Neural cell (in vitro differentiated cells): ENCODE measurements at regions not wholly inside any gene's neighbourhood (a gene's known extent, or its start where the extent isn't known, plus 50 kb on each side); places are given as distances from the start of the nearest gene placed in this dataset.

Experiments used
- H2AFZ ChIP-seq: fragments of 200-600, 300-800 bp; sonication (generic), shearing (Covaris generic); 2 replicates; pipeline ENCODE4 v1.6.0; 2014; ENCODE audit warnings: low read depth, mild to moderate bottlenecking, antibody characterized with exemption, low read length, moderate library complexity
- H3F3A ChIP-seq: fragments of 200-600 bp; shearing (Covaris generic); 2 replicates; pipeline ENCODE4 v1.6.1; 2016; ENCODE audit warnings: mild to moderate bottlenecking, moderate library complexity, mixed read lengths, antibody characterized with exemption, low read length; ENCODE audit not compliant: insufficient read depth, poor library complexity, severe bottlenecking
- H3K27ac ChIP-seq: fragments of 200-600, 300-800 bp; sonication (generic), shearing (Covaris generic); 2 replicates; pipeline ENCODE4 v1.5.1; 2014; ENCODE audit warnings: mild to moderate bottlenecking, low read length, moderate library complexity
- H3K27me3 ChIP-seq: fragments of 300-800, 200-600 bp; sonication (generic), shearing (Covaris generic); 2 replicates; pipeline ENCODE4 v1.6.0; 2014; ENCODE audit warnings: mild to moderate bottlenecking, low read depth, low read length, moderate library complexity; ENCODE audit not compliant: insufficient read depth
- H3K36me3 ChIP-seq: fragments of 300-800, 200-600 bp; sonication (generic), shearing (Covaris generic); 2 replicates; pipeline ENCODE4 v1.5.1; 2014; ENCODE audit warnings: mild to moderate bottlenecking, antibody characterized with exemption, low read length, moderate library complexity; ENCODE audit not compliant: insufficient read depth
- H3K4me2 ChIP-seq: fragments of 300-800, 200-600 bp; sonication (generic), shearing (Covaris generic); 2 replicates; pipeline ENCODE4 v1.6.0; 2014; ENCODE audit warnings: mild to moderate bottlenecking, low read length
- H3K4me3 ChIP-seq: fragments of 300-800, 200-600 bp; sonication (generic), shearing (Covaris generic); 2 replicates; pipeline ENCODE4 v1.5.1; 2014; ENCODE audit warnings: mild to moderate bottlenecking, low read length, moderate library complexity
- H3K79me2 ChIP-seq: fragments of 200-600 bp; shearing (Covaris generic); replicated peaks from 2 replicates; pipeline ENCODE4 v1.6.0; 2014; ENCODE audit warnings: mild to moderate bottlenecking, low read length, moderate library complexity; ENCODE audit not compliant: insufficient read depth
- H3K9ac ChIP-seq: fragments of 300-800, 200-600 bp; sonication (generic), shearing (Covaris generic); 2 replicates; pipeline ENCODE4 v1.6.1; 2016; ENCODE audit warnings: mild to moderate bottlenecking, low read length, mixed read lengths
- H3K9me2 ChIP-seq: fragments of 200-600 bp; shearing (Covaris generic); 2 replicates; pipeline ENCODE4 v1.6.1; 2016; ENCODE audit warnings: mild to moderate bottlenecking, low read length, mixed read lengths; ENCODE audit not compliant: insufficient read depth
- H3K9me3 ChIP-seq: fragments of 200-600, 300-800 bp; sonication (generic), shearing (Covaris generic); 2 replicates; pipeline ENCODE4 v1.6.1; 2016; ENCODE audit warnings: mild to moderate bottlenecking, mixed run types, low read length, moderate library complexity, mixed read lengths
- H4K20me1 ChIP-seq: fragments of 200-600 bp; shearing (Covaris generic); 2 replicates; pipeline ENCODE4 v1.6.1; 2016; ENCODE audit warnings: mild to moderate bottlenecking, mixed run types; ENCODE audit not compliant: insufficient read depth
- EP300 ChIP-seq: fragments of 450-650 bp; conservative IDR thresholded peaks from 2 replicates; pipeline ENCODE4 v1.6.1; 2014; ENCODE audit warnings: antibody characterized with exemption, mild to moderate bottlenecking, moderate library complexity; ENCODE audit not compliant: poor library complexity, severe bottlenecking
- EZH2 ChIP-seq: fragments of 200-600, 300-800 bp; shearing (Covaris generic), sonication (generic); IDR thresholded peaks from 2 replicates; pipeline ENCODE4 v1.6.1; 2014; ENCODE audit warnings: antibody characterized with exemption, low read length, borderline replicate concordance, mild to moderate bottlenecking; ENCODE audit not compliant: insufficient read depth, poor library complexity, severe bottlenecking
- MXI1 ChIP-seq: fragments of 450-650 bp; conservative IDR thresholded peaks from 2 replicates; pipeline ENCODE4 v1.6.1; 2014; ENCODE audit warnings: antibody characterized with exemption, mild to moderate bottlenecking; ENCODE audit not compliant: poor library complexity, severe bottlenecking
- POLR2AphosphoS5 ChIP-seq: IDR thresholded peaks from 2 replicates; pipeline ENCODE4 v1.6.1; 2012
- RAD21 ChIP-seq: fragments of 450-650 bp; conservative IDR thresholded peaks from 2 replicates; pipeline ENCODE4 v1.6.1; 2014; ENCODE audit warnings: antibody characterized with exemption, mild to moderate bottlenecking, moderate library complexity
- REST ChIP-seq: IDR thresholded peaks from 2 replicates; pipeline ENCODE4 v1.6.1; 2012; ENCODE audit warnings: borderline replicate concordance
- SMC3 ChIP-seq: fragments of 450-650 bp; conservative IDR thresholded peaks from 2 replicates; pipeline ENCODE4 v1.6.1; 2014; ENCODE audit warnings: antibody characterized with exemption, mild to moderate bottlenecking, moderate library complexity; ENCODE audit not compliant: poor library complexity
- TAF1 ChIP-seq: IDR thresholded peaks from 2 replicates; pipeline ENCODE4 v1.6.1; 2012; ENCODE audit warnings: low read depth
- TF ChIP-seq, protein P1 (sequence below): fragments of 450-650 bp; IDR thresholded peaks from 2 replicates; pipeline ENCODE4 v1.5.1; 2014; ENCODE audit warnings: antibody characterized with exemption, mild to moderate bottlenecking, moderate library complexity; ENCODE audit not compliant: poor library complexity, severe bottlenecking

GRCh38 chr12:84702001-84702400, 210.6 kb downstream of the SLC6A15 start:
- Histone ChIP-seq H2AFZ (no peak overlapping the region), H3K4me2 (no peak overlapping the region), H3K27me3 (no peaks in the 10 kb centered on the region), H3K9ac (no peak overlapping the region), H3K36me3 (no peaks in the 10 kb centered on the region), H4K20me1 (no peaks in the 10 kb centered on the region), H3K9me2 (no peaks in the 10 kb centered on the region), H3K4me3 (no peak overlapping the region), H3F3A (no peaks in the 10 kb centered on the region), H3K27ac (no peak overlapping the region), H3K9me3 (no peaks in the 10 kb centered on the region), H3K79me2 (no peaks in the 10 kb centered on the region)
- TF ChIP-seq EP300 (no peak), SMC3 (no peak), RAD21 (no peak), REST (no peak), TAF1 (no peak), MXI1 (no peak), EZH2 (no peak), POLR2AphosphoS5 (no peak)
- TF ChIP-seq, protein P1, sequence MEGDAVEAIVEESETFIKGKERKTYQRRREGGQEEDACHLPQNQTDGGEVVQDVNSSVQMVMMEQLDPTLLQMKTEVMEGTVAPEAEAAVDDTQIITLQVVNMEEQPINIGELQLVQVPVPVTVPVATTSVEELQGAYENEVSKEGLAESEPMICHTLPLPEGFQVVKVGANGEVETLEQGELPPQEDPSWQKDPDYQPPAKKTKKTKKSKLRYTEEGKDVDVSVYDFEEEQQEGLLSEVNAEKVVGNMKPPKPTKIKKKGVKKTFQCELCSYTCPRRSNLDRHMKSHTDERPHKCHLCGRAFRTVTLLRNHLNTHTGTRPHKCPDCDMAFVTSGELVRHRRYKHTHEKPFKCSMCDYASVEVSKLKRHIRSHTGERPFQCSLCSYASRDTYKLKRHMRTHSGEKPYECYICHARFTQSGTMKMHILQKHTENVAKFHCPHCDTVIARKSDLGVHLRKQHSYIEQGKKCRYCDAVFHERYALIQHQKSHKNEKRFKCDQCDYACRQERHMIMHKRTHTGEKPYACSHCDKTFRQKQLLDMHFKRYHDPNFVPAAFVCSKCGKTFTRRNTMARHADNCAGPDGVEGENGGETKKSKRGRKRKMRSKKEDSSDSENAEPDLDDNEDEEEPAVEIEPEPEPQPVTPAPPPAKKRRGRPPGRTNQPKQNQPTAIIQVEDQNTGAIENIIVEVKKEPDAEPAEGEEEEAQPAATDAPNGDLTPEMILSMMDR, result no peak

- no peak overlapping the region for H3K4me3 ChIP-seq
- no peaks in the 10 kb centered on the region for H3K79me2 ChIP-seq
- H4K20me1 ChIP-seq, result no peaks in the 10 kb centered on the region
- no peaks in the 10 kb centered on the region for H3F3A ChIP-seq
- H2AFZ ChIP-seq, result no peak overlapping the region
- no peaks in the 10 kb centered on the region for H3K27me3 ChIP-seq
- TF ChIP-seq POLR2AphosphoS5 (no peak), REST (no peak), SMC3 (no peak), RAD21 (no peak), MXI1 (no peak), EP300 (no peak), TAF1 (no peak), EZH2 (no peak)
- TF ChIP-seq, protein P1, result no peak
- H3K36me3 ChIP-seq, result no peaks in the 10 kb centered on the region
- no peaks in the 10 kb centered on the region for H3K9me3 ChIP-seq
- no peak overlapping the region for H3K4me2 ChIP-seq
- no peak overlapping the region for H3K27ac ChIP-seq
- H3K9me2 ChIP-seq, result no peaks in the 10 kb centered on the region
- H3K9ac ChIP-seq, result no peak overlapping the region
These were observed 211.6 kb downstream of the SLC6A15 start for GRCh38 chr12:84701041-84701440.
